ENCODE measurements at regions not wholly inside any gene's neighbourhood (a gene's known extent, or its start where the extent isn't known, plus 50 kb on each side); places are given as distances from the start of the nearest gene placed in this dataset.

- no peak for DNase-seq (ENCODE audit: low read depth)
- H3K4me3 ChIP-seq (ENCODE audit: low read depth, low read length) = no peak overlapping the region
- TF ChIP-seq CTCF (IDR thresholded peaks at IDR 0.05; ENCODE audit: insufficient read depth, low read length) = no peak
These were observed 115.4 kb upstream of the NTRK2 start for GRCh38 chr9:84554069-84554664.

GRCh38 chr9:84556556-84556955 lies 113.0 kb upstream of the NTRK2 start:
- TF ChIP-seq CTCF (IDR thresholded peaks at IDR 0.05; ENCODE audit: insufficient read depth, low read length) = no peak
- no peak for DNase-seq (ENCODE audit: low read depth)
- H3K4me3 ChIP-seq (ENCODE audit: low read depth, low read length) = no peak overlapping the region

GRCh38 chr9:84557751-84558150 lies 111.8 kb upstream of the NTRK2 start:
- no peak overlapping the region for H3K4me3 ChIP-seq (ENCODE audit: low read depth, low read length)
- no peak for DNase-seq (ENCODE audit: low read depth)
- TF ChIP-seq CTCF (IDR thresholded peaks at IDR 0.05; ENCODE audit: insufficient read depth, low read length) = no peak

GRCh38 chr9:84563691-84564090 lies 105.8 kb upstream of the NTRK2 start:
- no peak for TF ChIP-seq CTCF (IDR thresholded peaks at IDR 0.05; ENCODE audit: insufficient read depth, low read length)
- DNase-seq (ENCODE audit: low read depth) = no peak
- no peak overlapping the region for H3K4me3 ChIP-seq (ENCODE audit: low read depth, low read length)

- TF ChIP-seq CTCF (IDR thresholded peaks at IDR 0.05; ENCODE audit: insufficient read depth, low read length) = no peak
- no peak overlapping the region for H3K4me3 ChIP-seq (ENCODE audit: low read depth, low read length)
These were observed 101.7 kb upstream of the NTRK2 start for GRCh38 chr9:84567805-84568204.

GRCh38 chr9:84570482-84571154 lies 98.9 kb upstream of the NTRK2 start:
- TF ChIP-seq CTCF (IDR thresholded peaks at IDR 0.05; ENCODE audit: insufficient read depth, low read length) = no peak
- DNase-seq (ENCODE audit: low read depth) = peak; percentile 0
- no peak overlapping the region for H3K4me3 ChIP-seq (ENCODE audit: low read depth, low read length)

More at GRCh38 chr9:84567805-84568204, 101.7 kb upstream of the NTRK2 start:
- no peak for DNase-seq (ENCODE audit: low read depth)
